ENCODE measurements at regions not wholly inside any gene's neighbourhood (a gene's known extent, or its start where the extent isn't known, plus 50 kb on each side); places are given as distances from the start of the nearest gene placed in this dataset.

GRCh38 chr9:82597241-82598203, 465.4 kb downstream of the RASEF start:
- Histone ChIP-seq H3K27ac (no peak overlapping the region), H3K9me3 (no peaks in the 10 kb centered on the region), H3K4me3 (no peak overlapping the region), H3K4me1 (no peaks in the 10 kb centered on the region), H3K4me2 (no peak overlapping the region)
- 51% methylated on average over 12 of the region's 12 CpGs for WGBS (ENCODE audit: missing lambda C conversion rate)
- ChIA-PET CTCF (interaction anchor here (5.0 kb wide), 1 partner anchor 9 kb away, joined by 26 read pairs; no protein-coding TSS in a partner anchor), POLR2A (no interaction called here)
- TF ChIP-seq RFX5 (IDR thresholded peaks at IDR 0.05) (no peak), CTCF (IDR thresholded peaks at IDR 0.05) (no peak), MAFK (IDR thresholded peaks at IDR 0.05; ENCODE audit: partially characterized antibody) (peak; percentile 66), CHD4 (IDR thresholded peaks at IDR 0.05; ENCODE audit: borderline replicate concordance) (no peak), KDM1A (IDR thresholded peaks at IDR 0.05; ENCODE audit: low read depth) (no peak), SREBF2 (IDR thresholded peaks at IDR 0.05) (no peak)
- TF ChIP-seq, protein P1, sequence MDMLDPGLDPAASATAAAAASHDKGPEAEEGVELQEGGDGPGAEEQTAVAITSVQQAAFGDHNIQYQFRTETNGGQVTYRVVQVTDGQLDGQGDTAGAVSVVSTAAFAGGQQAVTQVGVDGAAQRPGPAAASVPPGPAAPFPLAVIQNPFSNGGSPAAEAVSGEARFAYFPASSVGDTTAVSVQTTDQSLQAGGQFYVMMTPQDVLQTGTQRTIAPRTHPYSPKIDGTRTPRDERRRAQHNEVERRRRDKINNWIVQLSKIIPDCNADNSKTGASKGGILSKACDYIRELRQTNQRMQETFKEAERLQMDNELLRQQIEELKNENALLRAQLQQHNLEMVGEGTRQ (IDR thresholded peaks at IDR 0.05): no peak
- FAIRE-seq: no peak
- ATAC-seq: no peak
- DNase-seq (ENCODE audit: low read depth in 1 of 2, low spot score in 1 of 2): no peak

DNA sequence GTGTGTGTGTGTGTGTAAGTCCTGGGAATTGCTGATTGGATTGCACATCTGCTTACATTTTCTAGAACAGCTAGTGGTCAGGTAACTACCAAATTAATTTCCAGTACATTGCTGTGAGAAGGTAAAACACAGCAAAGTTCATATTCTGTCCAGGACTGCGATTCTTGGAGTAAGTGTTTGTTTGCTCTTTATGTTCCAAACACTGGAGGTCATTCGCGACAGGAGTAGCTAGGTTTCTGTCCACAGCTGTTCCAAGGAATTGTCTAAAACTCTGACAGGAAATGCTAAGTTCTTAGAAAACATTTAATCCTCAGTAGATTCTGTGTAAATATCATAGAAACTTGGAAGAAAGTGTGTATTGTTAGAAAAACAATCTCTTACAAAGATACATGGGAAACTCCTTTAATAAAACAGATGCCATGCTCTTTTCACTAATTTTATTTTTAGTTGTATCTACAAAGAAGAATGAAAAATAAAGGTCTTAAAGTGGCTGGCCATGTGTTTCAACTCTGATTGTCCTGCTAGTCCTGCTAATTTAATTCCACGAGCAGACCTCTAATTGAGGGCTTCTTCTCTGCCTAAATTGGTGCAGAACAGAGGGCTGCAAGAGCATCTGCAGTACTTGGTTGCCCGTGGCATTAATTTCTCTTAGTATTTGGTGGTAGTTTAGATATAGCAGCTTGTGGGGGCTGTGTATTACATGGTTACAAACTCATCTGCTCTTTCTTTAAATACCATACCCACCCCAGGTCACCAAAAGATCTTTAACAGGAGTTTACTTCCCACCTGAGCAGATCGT, 464.5 kb downstream of the RASEF start:
- POLR2A ChIA-PET: no interaction called here
- no peak overlapping the region for H3K27ac ChIP-seq
- H3K4me2 ChIP-seq: no peak overlapping the region
- DNase-seq (ENCODE audit: low read depth in 1 of 2, low spot score in 1 of 2) (no peak), ATAC-seq (no peak), FAIRE-seq (no peak)
- H3K4me1 ChIP-seq: no peaks in the 10 kb centered on the region
- CTCF ChIA-PET: interaction anchor here (0.7 to 5.0 kb wide), 2 partner anchors 8 to 11 kb away, joined by 4 to 26 read pairs; no protein-coding TSS in a partner anchor
- no peak overlapping the region for H3K4me3 ChIP-seq
- no peaks in the 10 kb centered on the region for H3K9me3 ChIP-seq
- 46% methylated on average over 6 of the region's 6 CpGs for WGBS (ENCODE audit: missing lambda C conversion rate)
- TF ChIP-seq, protein P1 (IDR thresholded peaks at IDR 0.05): no peak

- no peak for DNase-seq (ENCODE audit: low read depth in 1 of 2, low spot score in 1 of 2)
- 21% methylated on average over 2 of the region's 2 CpGs for WGBS (ENCODE audit: missing lambda C conversion rate)
- Histone ChIP-seq H3K4me2 (no peak overlapping the region), H3K4me1 (no peaks in the 10 kb centered on the region), H3K27ac (no peak overlapping the region), H3K9me3 (no peaks in the 10 kb centered on the region), H3K4me3 (no peak overlapping the region)
- CTCF ChIA-PET: interaction anchor here (0.7 to 5.0 kb wide), 2 partner anchors 7 to 10 kb away, joined by 4 to 26 read pairs; no protein-coding TSS in a partner anchor
- POLR2A ChIA-PET: no interaction called here
- no peak for ATAC-seq
- no peak for FAIRE-seq
- TF ChIP-seq ZNF302 (CRISPR knock-in tag; IDR thresholded peaks at IDR 0.05): no peak
- no peak for TF ChIP-seq HOXA7 (CRISPR knock-in tag; IDR thresholded peaks at IDR 0.05)
- no peak for TF ChIP-seq CTCF (IDR thresholded peaks at IDR 0.05)
- no peak for TF ChIP-seq HOXB13 (CRISPR knock-in tag; IDR thresholded peaks at IDR 0.05; ENCODE audit: low read depth)
- no peak for TF ChIP-seq JUN (IDR thresholded peaks at IDR 0.05)
- no peak for TF ChIP-seq EP300 (IDR thresholded peaks at IDR 0.05)
- no peak for TF ChIP-seq NFE2L2 (conservative IDR thresholded peaks at IDR 0.05; ENCODE audit: low read length)
- no peak for TF ChIP-seq MYC (IDR thresholded peaks at IDR 0.05; ENCODE audit: borderline replicate concordance, low read length)
- TF ChIP-seq, protein P1 (IDR thresholded peaks at IDR 0.05): no peak
- TF ChIP-seq MAX (IDR thresholded peaks at IDR 0.05): no peak
- TF ChIP-seq, protein P2, sequence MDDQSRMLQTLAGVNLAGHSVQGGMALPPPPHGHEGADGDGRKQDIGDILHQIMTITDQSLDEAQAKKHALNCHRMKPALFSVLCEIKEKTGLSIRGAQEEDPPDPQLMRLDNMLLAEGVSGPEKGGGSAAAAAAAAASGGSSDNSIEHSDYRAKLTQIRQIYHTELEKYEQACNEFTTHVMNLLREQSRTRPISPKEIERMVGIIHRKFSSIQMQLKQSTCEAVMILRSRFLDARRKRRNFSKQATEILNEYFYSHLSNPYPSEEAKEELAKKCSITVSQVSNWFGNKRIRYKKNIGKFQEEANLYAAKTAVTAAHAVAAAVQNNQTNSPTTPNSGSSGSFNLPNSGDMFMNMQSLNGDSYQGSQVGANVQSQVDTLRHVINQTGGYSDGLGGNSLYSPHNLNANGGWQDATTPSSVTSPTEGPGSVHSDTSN (IDR thresholded peaks at IDR 0.05): no peak
- no peak for TF ChIP-seq ESRRA (IDR thresholded peaks at IDR 0.05; ENCODE audit: borderline replicate concordance, low read length)
- no peak for TF ChIP-seq ZFP36 (IDR thresholded peaks at IDR 0.05; ENCODE audit: borderline replicate concordance, partially characterized antibody)
- TF ChIP-seq RCOR1 (IDR thresholded peaks at IDR 0.05; ENCODE audit: low read depth, low read length): no peak
Measured at GRCh38 chr9:82599336-82599949, 463.5 kb downstream of the RASEF start.

All from A549 (cell line).